ENCODE measurements at regions not wholly inside any gene's neighbourhood (a gene's known extent, or its start where the extent isn't known, plus 50 kb on each side); places are given as distances from the start of the nearest gene placed in this dataset.

- no peak overlapping the region for H3K27ac ChIP-seq (ENCODE audit: extremely low read depth, low read depth, low read length)
- FAIRE-seq (no peak), ATAC-seq (no peak), DNase-seq (ENCODE audit: extremely low read depth in 1 of 4, low spot score in 3 of 4) (no peak)
- no peak overlapping the region for H2AFZ ChIP-seq (ENCODE audit: low read depth, low read length)
- H3K4me3 ChIP-seq, result no peak overlapping the region
- no peak overlapping the region for H3K9ac ChIP-seq (ENCODE audit: insufficient read depth in 1 of 2, low read depth in 2 of 2, low read length in 2 of 2)
- no peak overlapping the region for H3K4me2 ChIP-seq (ENCODE audit: insufficient read depth, low read length)
- no peaks in the 10 kb centered on the region for H3K36me3 ChIP-seq (ENCODE audit: control insufficient read depth, insufficient read depth, low read length)
- intact Hi-C loops (cut with micrococcal nuclease) (no loop called here), in situ Hi-C loops (cut with MboI) (no loop called here)
- H3K9me1 ChIP-seq (ENCODE audit: control insufficient read depth, insufficient read depth, low read length), result no peaks in the 10 kb centered on the region
- BruUV-seq (replicated peaks), result no TSS peak
- no peaks in the 10 kb centered on the region for H3K79me2 ChIP-seq (ENCODE audit: control insufficient read depth, insufficient read depth, low read length)
- 3% methylated on average over 7 of the region's 7 CpGs for WGBS (ENCODE audit: insufficient coverage, low coverage, missing lambda C conversion rate)
- H3K27me3 ChIP-seq (ENCODE audit: control insufficient read depth in 2 of 2, insufficient read depth in 2 of 2, low read length in 2 of 2), result peaks cover 16 to 24% of the 10 kb centered on the region in 2 experiments; a peak in 4 of 5 replicates
- no peaks in the 10 kb centered on the region for H3K9me3 ChIP-seq (replicated peaks; ENCODE audit: control insufficient read depth, insufficient read depth, low read depth, low read length)
- ChIA-PET POLR2A (interaction anchor here (0.6 to 0.7 kb wide), 2 partner anchors 9 to 54 kb away, joined by 3 read pairs; no protein-coding TSS in a partner anchor), CTCF (ENCODE audit: low intra/inter-chr PET ratio) (no interaction called here)
- H3K4me1 ChIP-seq (replicated peaks in 1 of 2; ENCODE audit: control insufficient read depth in 2 of 2, insufficient read depth in 2 of 2, low read length in 2 of 2), result no peaks in the 10 kb centered on the region
- H4K20me1 ChIP-seq (replicated peaks; ENCODE audit: control insufficient read depth, insufficient read depth, low read length), result no peaks in the 10 kb centered on the region
- TF ChIP-seq THRB (CRISPR knock-in tag; conservative IDR thresholded peaks at IDR 0.05) (no peak), JUN (IDR thresholded peaks at IDR 0.05; ENCODE audit: borderline replicate concordance, low read depth, low read length) (0 out of 2 replicates have a peak, but pooled peaks have one; percentile 21), JUN (CRISPR knock-in tag; IDR thresholded peaks at IDR 0.05; ENCODE audit: borderline replicate concordance) (no peak), HNRNPLL (IDR thresholded peaks at IDR 0.05; ENCODE audit: low read depth, low read length, poor library complexity, severe bottlenecking) (no peak), MTA2 (IDR thresholded peaks at IDR 0.05; ENCODE audit: low read depth) (no peak), ZNF830 (CRISPR knock-in tag; IDR thresholded peaks at IDR 0.05) (no peak), GTF2F1 (IDR thresholded peaks at IDR 0.05; ENCODE audit: low read depth, low read length) (no peak), FOSL1 (tag; conservative IDR thresholded peaks at IDR 0.05) (peak; percentile 98), ZNF780A (CRISPR knock-in tag; IDR thresholded peaks at IDR 0.05) (no peak)
- TF ChIP-seq, protein P1, sequence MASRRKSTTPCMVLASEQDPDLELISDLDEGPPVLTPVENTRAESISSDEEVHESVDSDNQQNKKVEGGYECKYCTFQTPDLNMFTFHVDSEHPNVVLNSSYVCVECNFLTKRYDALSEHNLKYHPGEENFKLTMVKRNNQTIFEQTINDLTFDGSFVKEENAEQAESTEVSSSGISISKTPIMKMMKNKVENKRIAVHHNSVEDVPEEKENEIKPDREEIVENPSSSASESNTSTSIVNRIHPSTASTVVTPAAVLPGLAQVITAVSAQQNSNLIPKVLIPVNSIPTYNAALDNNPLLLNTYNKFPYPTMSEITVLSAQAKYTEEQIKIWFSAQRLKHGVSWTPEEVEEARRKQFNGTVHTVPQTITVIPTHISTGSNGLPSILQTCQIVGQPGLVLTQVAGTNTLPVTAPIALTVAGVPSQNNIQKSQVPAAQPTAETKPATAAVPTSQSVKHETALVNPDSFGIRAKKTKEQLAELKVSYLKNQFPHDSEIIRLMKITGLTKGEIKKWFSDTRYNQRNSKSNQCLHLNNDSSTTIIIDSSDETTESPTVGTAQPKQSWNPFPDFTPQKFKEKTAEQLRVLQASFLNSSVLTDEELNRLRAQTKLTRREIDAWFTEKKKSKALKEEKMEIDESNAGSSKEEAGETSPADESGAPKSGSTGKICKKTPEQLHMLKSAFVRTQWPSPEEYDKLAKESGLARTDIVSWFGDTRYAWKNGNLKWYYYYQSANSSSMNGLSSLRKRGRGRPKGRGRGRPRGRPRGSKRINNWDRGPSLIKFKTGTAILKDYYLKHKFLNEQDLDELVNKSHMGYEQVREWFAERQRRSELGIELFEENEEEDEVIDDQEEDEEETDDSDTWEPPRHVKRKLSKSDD (conservative IDR thresholded peaks at IDR 0.05; ENCODE audit: low read length), result no peak
- TF ChIP-seq, protein P2, sequence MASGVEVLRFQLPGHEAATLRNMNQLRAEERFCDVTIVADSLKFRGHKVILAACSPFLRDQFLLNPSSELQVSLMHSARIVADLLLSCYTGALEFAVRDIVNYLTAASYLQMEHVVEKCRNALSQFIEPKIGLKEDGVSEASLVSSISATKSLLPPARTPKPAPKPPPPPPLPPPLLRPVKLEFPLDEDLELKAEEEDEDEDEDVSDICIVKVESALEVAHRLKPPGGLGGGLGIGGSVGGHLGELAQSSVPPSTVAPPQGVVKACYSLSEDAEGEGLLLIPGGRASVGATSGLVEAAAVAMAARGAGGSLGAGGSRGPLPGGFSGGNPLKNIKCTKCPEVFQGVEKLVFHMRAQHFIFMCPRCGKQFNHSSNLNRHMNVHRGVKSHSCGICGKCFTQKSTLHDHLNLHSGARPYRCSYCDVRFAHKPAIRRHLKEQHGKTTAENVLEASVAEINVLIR (CRISPR knock-in tag; IDR thresholded peaks at IDR 0.05), result no peak
Measured at GRCh38 chr1:114032271-114033215, 53.3 kb downstream of the OLFML3 start.
